Ishikawa (cell line): ENCODE measurements at regions not wholly inside any gene's neighbourhood (a gene's known extent, or its start where the extent isn't known, plus 50 kb on each side); places are given as distances from the start of the nearest gene placed in this dataset.

Experiments
- CEBPB ChIP-seq: IDR thresholded peaks from 2 replicates; pipeline ENCODE4 v1.6.1; 2012
- CREB1 ChIP-seq: IDR thresholded peaks from 2 replicates; pipeline ENCODE4 v1.6.1; 2012; ENCODE audit warnings: low read depth
- EGR1 ChIP-seq: IDR thresholded peaks from 2 replicates; pipeline ENCODE4 v1.6.1; 2012
- EP300 ChIP-seq: IDR thresholded peaks from 2 replicates; pipeline ENCODE4 v1.6.1; 2012; ENCODE audit warnings: borderline replicate concordance
- FOXM1 ChIP-seq: IDR thresholded peaks from 2 replicates; pipeline ENCODE4 v1.6.1; 2012; ENCODE audit warnings: low read depth, borderline replicate concordance
- MAX ChIP-seq: IDR thresholded peaks from 2 replicates; pipeline ENCODE4 v1.6.1; 2012
- NFIC ChIP-seq: IDR thresholded peaks from 2 replicates; pipeline ENCODE4 v1.6.1; 2012
- RAD21 ChIP-seq: IDR thresholded peaks from 2 replicates; pipeline ENCODE4 v1.6.1; 2012; ENCODE audit warnings: low read depth
- REST ChIP-seq: IDR thresholded peaks from 2 replicates; pipeline ENCODE4 v1.6.1; 2012; ENCODE audit warnings: low read depth, mild to moderate bottlenecking
- TAF1 ChIP-seq: IDR thresholded peaks from 2 replicates; pipeline ENCODE4 v1.6.1; 2012; ENCODE audit warnings: low read depth, mild to moderate bottlenecking
- TCF12 ChIP-seq: IDR thresholded peaks from 2 replicates; pipeline ENCODE4 v1.6.1; 2012; ENCODE audit warnings: low read depth
- TEAD4 ChIP-seq: IDR thresholded peaks from 2 replicates; pipeline ENCODE4 v1.6.1; 2012
- USF1 ChIP-seq: IDR thresholded peaks from 2 replicates; pipeline ENCODE4 v1.6.1; 2012
- YY1 ChIP-seq: IDR thresholded peaks from 2 replicates; pipeline ENCODE4 v1.6.1; 2012; ENCODE audit warnings: low read depth
- ZBTB7A ChIP-seq: IDR thresholded peaks from 2 replicates; pipeline ENCODE4 v1.6.1; 2012; ENCODE audit warnings: low read depth

- TF ChIP-seq MAX = no peak
- TF ChIP-seq NFIC = no peak
- no peak for TF ChIP-seq EP300
- no peak for TF ChIP-seq EGR1
- TF ChIP-seq TAF1 = no peak
- TF ChIP-seq YY1 = no peak
- no peak for TF ChIP-seq TEAD4
- no peak for TF ChIP-seq RAD21
- no peak for TF ChIP-seq FOXM1
These were observed 200.7 kb upstream of the IL15 start for GRCh38 chr4:141435446-141436225.

GRCh38 chr4:141439223-141439622 is 197.2 kb upstream of the IL15 start:
- no peak for TF ChIP-seq REST
- TF ChIP-seq TEAD4 = no peak
- no peak for TF ChIP-seq MAX
- no peak for TF ChIP-seq FOXM1
- no peak for TF ChIP-seq TAF1
- TF ChIP-seq ZBTB7A = no peak
- no peak for TF ChIP-seq YY1
- TF ChIP-seq NFIC = no peak
- TF ChIP-seq RAD21 = no peak
- TF ChIP-seq EGR1 = no peak
- TF ChIP-seq EP300 = no peak
- no peak for TF ChIP-seq CEBPB
- TF ChIP-seq TCF12 = no peak

- TF ChIP-seq MAX = no peak
- no peak for TF ChIP-seq EGR1
- TF ChIP-seq NFIC = no peak
- TF ChIP-seq FOXM1 = no peak
- no peak for TF ChIP-seq REST
- no peak for TF ChIP-seq RAD21
- TF ChIP-seq ZBTB7A = no peak
- TF ChIP-seq EP300 = no peak
These were observed 188.6 kb upstream of the IL15 start for GRCh38 chr4:141447761-141448160.

- TF ChIP-seq MAX (no peak), TCF12 (no peak), CEBPB (no peak), CREB1 (no peak), TEAD4 (no peak), EGR1 (no peak), EP300 (no peak), NFIC (no peak), USF1 (no peak), FOXM1 (no peak), RAD21 (no peak), ZBTB7A (no peak), YY1 (no peak)
These were observed 187.9 kb upstream of the IL15 start for GRCh38 chr4:141448490-141448889.

GRCh38 chr4:141449927-141450326 is 186.5 kb upstream of the IL15 start:
- TF ChIP-seq EP300 (no peak), NFIC (no peak), MAX (no peak), CREB1 (no peak), CEBPB (no peak), RAD21 (no peak), TEAD4 (no peak)

GRCh38 chr4:141455651-141456050 is 180.7 kb upstream of the IL15 start:
- TF ChIP-seq FOXM1 = no peak
- TF ChIP-seq TEAD4 = no peak
- no peak for TF ChIP-seq EP300
- no peak for TF ChIP-seq NFIC
- TF ChIP-seq TAF1 = no peak
- no peak for TF ChIP-seq EGR1
- TF ChIP-seq CREB1 = no peak
- no peak for TF ChIP-seq RAD21
- TF ChIP-seq USF1 = no peak
- TF ChIP-seq CEBPB = no peak
- no peak for TF ChIP-seq TCF12
- TF ChIP-seq YY1 = no peak
- no peak for TF ChIP-seq REST
- no peak for TF ChIP-seq ZBTB7A
- TF ChIP-seq MAX = no peak
